ENCODE measurements at regions not wholly inside any gene's neighbourhood (a gene's known extent, or its start where the extent isn't known, plus 50 kb on each side); places are given as distances from the start of the nearest gene placed in this dataset.

GRCh38 chrX:1932231-1932630 lies 317.4 kb downstream of the ASMT start:
- Histone ChIP-seq H3K36me3 (ENCODE audit: insufficient read depth) (no peaks in the 10 kb centered on the region), H4K20me1 (ENCODE audit: insufficient read depth) (no peaks in the 10 kb centered on the region), H3K27me3 (ENCODE audit: insufficient read depth, low read depth) (no peaks in the 10 kb centered on the region), H3K4me1 (ENCODE audit: low read depth, poor library complexity, severe bottlenecking) (no peaks in the 10 kb centered on the region), H3K79me2 (ENCODE audit: insufficient read depth, low read depth) (no peaks in the 10 kb centered on the region), H2AFZ (ENCODE audit: low read depth) (no peak overlapping the region), H3K9ac (no peak overlapping the region), H3K27ac (no peak overlapping the region), H3K4me2 (no peak overlapping the region), H3K4me3 (IDR thresholded peaks at IDR 0.05; ENCODE audit: insufficient read depth, low read depth, low read length) (no peak overlapping the region)
- no peak for TF ChIP-seq CTCF (conservative IDR thresholded peaks at IDR 0.05; ENCODE audit: low read depth, low read length)

GRCh38 chrX:1933964-1934363 lies 319.1 kb downstream of the ASMT start:
- Histone ChIP-seq H4K20me1 (ENCODE audit: insufficient read depth) (no peaks in the 10 kb centered on the region), H3K4me3 (IDR thresholded peaks at IDR 0.05; ENCODE audit: insufficient read depth, low read depth, low read length) (no peak overlapping the region), H3K27ac (no peak overlapping the region), H3K4me2 (no peak overlapping the region), H3K36me3 (ENCODE audit: insufficient read depth) (no peaks in the 10 kb centered on the region), H3K4me1 (ENCODE audit: low read depth, poor library complexity, severe bottlenecking) (no peaks in the 10 kb centered on the region), H3K9ac (no peak overlapping the region), H2AFZ (ENCODE audit: low read depth) (no peak overlapping the region), H3K79me2 (ENCODE audit: insufficient read depth, low read depth) (no peaks in the 10 kb centered on the region), H3K27me3 (ENCODE audit: insufficient read depth, low read depth) (no peaks in the 10 kb centered on the region)
- no peak for TF ChIP-seq CTCF (conservative IDR thresholded peaks at IDR 0.05; ENCODE audit: low read depth, low read length)

GRCh38 chrX:1935805-1936204 lies 320.9 kb downstream of the ASMT start:
- H2AFZ ChIP-seq (ENCODE audit: low read depth), result no peak overlapping the region

GRCh38 chrX:1938190-1938589 lies 323.3 kb downstream of the ASMT start:
- H3K27ac ChIP-seq, result no peak overlapping the region
- H3K9ac ChIP-seq, result no peak overlapping the region

More at GRCh38 chrX:1935805-1936204, 320.9 kb downstream of the ASMT start:
- H3K9ac ChIP-seq, result no peak overlapping the region
- H3K4me3 ChIP-seq (IDR thresholded peaks at IDR 0.05; ENCODE audit: insufficient read depth, low read depth, low read length), result no peak overlapping the region
- no peaks in the 10 kb centered on the region for H4K20me1 ChIP-seq (ENCODE audit: insufficient read depth)
- no peaks in the 10 kb centered on the region for H3K27me3 ChIP-seq (ENCODE audit: insufficient read depth, low read depth)
- no peaks in the 10 kb centered on the region for H3K4me1 ChIP-seq (ENCODE audit: low read depth, poor library complexity, severe bottlenecking)
- no peak overlapping the region for H3K4me2 ChIP-seq
- no peaks in the 10 kb centered on the region for H3K79me2 ChIP-seq (ENCODE audit: insufficient read depth, low read depth)
- TF ChIP-seq CTCF (conservative IDR thresholded peaks at IDR 0.05; ENCODE audit: low read depth, low read length), result no peak
- no peak overlapping the region for H3K27ac ChIP-seq
- H3K36me3 ChIP-seq (ENCODE audit: insufficient read depth), result no peaks in the 10 kb centered on the region

More at GRCh38 chrX:1938190-1938589, 323.3 kb downstream of the ASMT start:
- H4K20me1 ChIP-seq (ENCODE audit: insufficient read depth), result no peaks in the 10 kb centered on the region
- no peaks in the 10 kb centered on the region for H3K27me3 ChIP-seq (ENCODE audit: insufficient read depth, low read depth)
- H3K4me1 ChIP-seq (ENCODE audit: low read depth, poor library complexity, severe bottlenecking), result no peaks in the 10 kb centered on the region
- no peak overlapping the region for H3K4me3 ChIP-seq (IDR thresholded peaks at IDR 0.05; ENCODE audit: insufficient read depth, low read depth, low read length)
- H3K36me3 ChIP-seq (ENCODE audit: insufficient read depth), result no peaks in the 10 kb centered on the region
- TF ChIP-seq CTCF (conservative IDR thresholded peaks at IDR 0.05; ENCODE audit: low read depth, low read length), result no peak
- no peak overlapping the region for H3K4me2 ChIP-seq
- no peak overlapping the region for H2AFZ ChIP-seq (ENCODE audit: low read depth)
- no peaks in the 10 kb centered on the region for H3K79me2 ChIP-seq (ENCODE audit: insufficient read depth, low read depth)
